ENCODE measurements at regions not wholly inside any gene's neighbourhood (a gene's known extent, or its start where the extent isn't known, plus 50 kb on each side); places are given as distances from the start of the nearest gene placed in this dataset.

GRCh38 chr4:108529102-108529501 is 91.3 kb upstream of the RPL34 start:
- TF ChIP-seq CTCF (IDR thresholded peaks at IDR 0.05) (no peak), POLR2A (IDR thresholded peaks at IDR 0.05) (no peak)

All from prostate gland (tissue), 2 donors.